GM23248 (cell line): ENCODE measurements at regions not wholly inside any gene's neighbourhood (a gene's known extent, or its start where the extent isn't known, plus 50 kb on each side); places are given as distances from the start of the nearest gene placed in this dataset.
"Not testable (repeated sequence)": the region's sequence is repeated elsewhere in the genome, so short reads cannot be mapped to it uniquely, and the experiment has no call there.

Experiments
- DNase-seq: peaks from one replicate; pipeline ENCODE4 v3.0.0-alpha.2; 2015
- H2AFZ ChIP-seq: fragments of 200-600 bp; sonication (generic); 2 replicates; pipeline ENCODE4 v1.6.1; 2016; ENCODE audit warnings: antibody characterized with exemption
- H3F3A ChIP-seq: fragments of 200-600 bp; sonication (generic); 2 replicates; pipeline ENCODE4 v1.6.1; 2016; ENCODE audit warnings: mild to moderate bottlenecking, antibody characterized with exemption, mixed run types; ENCODE audit not compliant: insufficient read depth
- H3K27ac ChIP-seq: fragments of 200-600 bp; sonication (generic); 2 replicates; pipeline ENCODE4 v1.5.1; 2016; ENCODE audit warnings: mild to moderate bottlenecking
- H3K27me3 ChIP-seq: fragments of 200-600 bp; sonication (generic); replicated peaks from 2 replicates; pipeline ENCODE4 v1.6.1; 2016; ENCODE audit warnings: mild to moderate bottlenecking; ENCODE audit not compliant: insufficient read depth
- H3K36me3 ChIP-seq: fragments of 200-600 bp; sonication (generic); 2 replicates; pipeline ENCODE4 v1.6.1; 2016; ENCODE audit warnings: low read depth, mild to moderate bottlenecking
- H3K4me1 ChIP-seq: fragments of 200-600 bp; sonication (generic); 2 replicates; pipeline ENCODE4 v1.6.1; 2016; ENCODE audit warnings: mild to moderate bottlenecking; ENCODE audit not compliant: insufficient read depth
- H3K4me2 ChIP-seq: fragments of 200-600 bp; sonication (generic); one replicate; pipeline ENCODE4 v1.6.1; 2016; ENCODE audit warnings: mild to moderate bottlenecking; ENCODE audit not compliant: unreplicated experiment
- H3K4me3 ChIP-seq: fragments of 200-600 bp; sonication (generic); 2 replicates; pipeline ENCODE4 v1.5.1; 2016; ENCODE audit warnings: mild to moderate bottlenecking
- H3K79me2 ChIP-seq: fragments of 200-600 bp; sonication (generic); 2 replicates; pipeline ENCODE4 v1.6.1; 2016; ENCODE audit warnings: mild to moderate bottlenecking; ENCODE audit not compliant: insufficient read depth
- H3K9ac ChIP-seq: fragments of 200-600 bp; sonication (generic); 2 replicates; pipeline ENCODE4 v1.6.1; 2016; ENCODE audit warnings: mild to moderate bottlenecking
- H3K9me2 ChIP-seq: fragments of 200-600 bp; sonication (generic); 2 replicates; pipeline ENCODE4 v1.6.1; 2016; ENCODE audit warnings: mixed run types, mild to moderate bottlenecking, moderate library complexity; ENCODE audit not compliant: insufficient read depth
- H3K9me3 ChIP-seq: fragments of 200-600 bp; sonication (generic); one replicate; pipeline ENCODE4 v1.6.1; 2017; ENCODE audit warnings: low read depth
- H4K20me1 ChIP-seq: fragments of 200-600 bp; sonication (generic); 2 replicates; pipeline ENCODE4 v1.6.0; 2016; ENCODE audit not compliant: insufficient read depth
- EZH2 ChIP-seq: fragments of 200-600 bp; sonication (generic); IDR thresholded peaks from 2 replicates; pipeline ENCODE4 v1.6.1; 2018; ENCODE audit warnings: antibody characterized with exemption, mild to moderate bottlenecking; ENCODE audit not compliant: insufficient read depth, poor library complexity, severe bottlenecking
- EZH2phosphoT487 ChIP-seq: fragments of 200-600 bp; sonication (generic); IDR thresholded peaks from 2 replicates; pipeline ENCODE4 v1.6.1; 2018; ENCODE audit warnings: antibody characterized with exemption, moderate library complexity, mild to moderate bottlenecking, low read depth; ENCODE audit not compliant: insufficient read depth
- WGBS, 2 experiments: methylation state at CpG; one replicate each; pipeline ENCODE4 v1.1.6; 2015 to 2017; ENCODE audit warnings: low lambda C conversion rate in 2 of 2, low coverage in 1 of 2; ENCODE audit errors: missing lambda C conversion rate in 2 of 2; 5-methylcytosine and 5-hydroxymethylcytosine counted together
- in situ Hi-C: fragments of 300-500 bp; cut with MboI; formaldehyde crosslinking; loops from 2 replicates; pipeline ENCODE4 v1.15.0; 2020

GRCh38 chr5:117733051-117733450 lies 1158.4 kb upstream of the SEMA6A start:
- TF ChIP-seq EZH2 (no peak), EZH2phosphoT487 (no peak)
- no peak overlapping the region for H3K9ac ChIP-seq
- in situ Hi-C loops = no loop called here
- H3K4me3 ChIP-seq = no peak overlapping the region
- H3K27me3 ChIP-seq = no peaks in the 10 kb centered on the region
- no peaks in the 10 kb centered on the region for H3K36me3 ChIP-seq
- H3F3A ChIP-seq = no peaks in the 10 kb centered on the region
- H4K20me1 ChIP-seq = no peaks in the 10 kb centered on the region
- H3K9me3 ChIP-seq = no peaks in the 10 kb centered on the region
- no peak overlapping the region for H3K4me2 ChIP-seq
- H3K9me2 ChIP-seq = no peaks in the 10 kb centered on the region
- H2AFZ ChIP-seq = no peak overlapping the region
- no peak for DNase-seq
- no peaks in the 10 kb centered on the region for H3K4me1 ChIP-seq
- WGBS, 2 experiments = 26 to 31% methylated on average over 2 of the region's 2 CpGs
- no peak overlapping the region for H3K27ac ChIP-seq
- H3K79me2 ChIP-seq = no peaks in the 10 kb centered on the region

DNA sequence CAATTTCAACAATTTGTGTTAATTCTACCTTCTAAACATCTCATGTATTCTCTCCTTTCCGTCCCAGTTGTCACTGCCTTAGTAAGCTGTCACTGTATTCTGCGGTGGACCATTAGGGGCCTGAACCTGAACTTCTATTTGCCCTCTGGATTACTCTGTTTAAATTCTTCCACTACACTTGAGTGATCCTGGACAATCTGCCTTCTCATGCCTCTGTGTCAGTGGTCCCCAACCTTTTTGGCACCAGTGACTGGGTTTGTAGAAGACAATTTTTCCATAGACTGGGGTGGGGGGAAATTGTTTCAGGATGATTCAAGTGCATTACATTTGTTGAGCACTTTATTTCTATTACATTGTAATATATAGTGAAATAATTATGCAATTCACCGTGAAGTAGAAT lies 1157.6 kb upstream of the SEMA6A start:
- Histone ChIP-seq H3K9me2 (no peaks in the 10 kb centered on the region), H3F3A (no peaks in the 10 kb centered on the region), H3K4me3 (no peak overlapping the region), H2AFZ (no peak overlapping the region), H3K27ac (no peak overlapping the region), H3K27me3 (no peaks in the 10 kb centered on the region), H3K79me2 (no peaks in the 10 kb centered on the region), H3K36me3 (no peaks in the 10 kb centered on the region), H3K9ac (no peak overlapping the region), H4K20me1 (no peaks in the 10 kb centered on the region), H3K9me3 (no peaks in the 10 kb centered on the region), H3K4me2 (no peak overlapping the region), H3K4me1 (no peaks in the 10 kb centered on the region)
- WGBS, 2 experiments = 49 to 54% methylated on average over 3 of the region's 3 CpGs
- TF ChIP-seq EZH2 (no peak), EZH2phosphoT487 (no peak)
- in situ Hi-C loops = no loop called here
- no peak for DNase-seq

DNA sequence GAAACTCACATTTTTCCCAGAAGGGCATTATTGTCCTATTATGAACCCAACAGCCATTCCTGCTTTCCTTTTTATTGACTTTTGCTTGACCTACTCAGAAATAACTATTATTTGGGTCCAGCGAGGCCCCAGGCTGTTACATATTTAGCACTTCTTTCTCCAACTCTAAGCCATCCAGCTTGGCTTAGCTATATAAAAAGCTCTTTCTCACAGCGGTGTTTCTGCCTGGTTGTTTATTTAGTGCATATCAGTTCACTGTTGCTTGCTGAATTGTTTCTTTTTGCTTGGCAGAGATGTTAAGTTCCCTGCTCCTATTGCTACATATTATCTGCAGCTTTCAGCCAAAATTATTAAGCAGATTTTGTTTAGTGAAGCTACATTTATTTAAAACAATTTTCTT lies 1156.8 kb upstream of the SEMA6A start:
- Histone ChIP-seq H3K36me3 (no peaks in the 10 kb centered on the region), H3K4me2 (no peak overlapping the region), H3K4me3 (no peak overlapping the region), H3K27me3 (no peaks in the 10 kb centered on the region), H3F3A (no peaks in the 10 kb centered on the region), H3K9me3 (no peaks in the 10 kb centered on the region), H3K79me2 (no peaks in the 10 kb centered on the region), H3K9ac (no peak overlapping the region), H3K27ac (no peak overlapping the region), H4K20me1 (no peaks in the 10 kb centered on the region), H2AFZ (no peak overlapping the region), H3K4me1 (no peaks in the 10 kb centered on the region), H3K9me2 (no peaks in the 10 kb centered on the region)
- TF ChIP-seq EZH2phosphoT487 (no peak), EZH2 (no peak)
- 0 to 2% methylated on average over 2 of the region's 2 CpGs for WGBS, 2 experiments
- in situ Hi-C loops = no loop called here
- DNase-seq = no peak

GRCh38 chr5:117720784-117721183 lies 1146.2 kb upstream of the SEMA6A start:
- H3K9me3 ChIP-seq, in situ Hi-C loops, H3K4me2 ChIP-seq, H3K4me1 ChIP-seq, H3K27me3 ChIP-seq, H3K4me3 ChIP-seq, H4K20me1 ChIP-seq, H3K9ac ChIP-seq, H3K27ac ChIP-seq, H3F3A ChIP-seq, H3K36me3 ChIP-seq, DNase-seq, H3K79me2 ChIP-seq, H3K9me2 ChIP-seq, H2AFZ ChIP-seq: not testable (repeated sequence)
- 23 to 35% methylated on average over 4 of the region's 4 CpGs for WGBS, 2 experiments

GRCh38 chr5:117719413-117719812 lies 1144.8 kb upstream of the SEMA6A start:
- H3K4me1 ChIP-seq = no peaks in the 10 kb centered on the region
- in situ Hi-C loops = no loop called here
- H3K27ac ChIP-seq = no peak overlapping the region
- H3K27me3 ChIP-seq = no peaks in the 10 kb centered on the region
- H4K20me1 ChIP-seq = no peaks in the 10 kb centered on the region
- no peaks in the 10 kb centered on the region for H3K79me2 ChIP-seq
- no peak for DNase-seq
- H3K9me2 ChIP-seq = no peaks in the 10 kb centered on the region
- no peak overlapping the region for H2AFZ ChIP-seq
- H3K4me2 ChIP-seq = no peak overlapping the region
- H3K36me3 ChIP-seq = no peaks in the 10 kb centered on the region
- H3K4me3 ChIP-seq = no peak overlapping the region
- peaks cover 3% of the 10 kb centered on the region for H3K9me3 ChIP-seq
- H3K9ac ChIP-seq = no peak overlapping the region
- no peaks in the 10 kb centered on the region for H3F3A ChIP-seq
- TF ChIP-seq EZH2 = no peak
- no peak for TF ChIP-seq EZH2phosphoT487
